AG10803 (cell line): ENCODE measurements at regions not wholly inside any gene's neighbourhood (a gene's known extent, or its start where the extent isn't known, plus 50 kb on each side); places are given as distances from the start of the nearest gene placed in this dataset.

Source experiments
- DNase-seq: peaks from one replicate; pipeline ENCODE4 v3.0.0; 2010; ENCODE audit warnings: low read depth
- H3K4me3 ChIP-seq: 2 replicates; pipeline ENCODE4 v1.5.1; 2011; ENCODE audit warnings: mild to moderate bottlenecking, low read length, control low read depth
- TF ChIP-seq, protein P1 (sequence below): conservative IDR thresholded peaks from 2 replicates; pipeline ENCODE4 v1.5.1; 2011; ENCODE audit warnings: mild to moderate bottlenecking, low read length, control low read depth, inconsistent platforms

DNA sequence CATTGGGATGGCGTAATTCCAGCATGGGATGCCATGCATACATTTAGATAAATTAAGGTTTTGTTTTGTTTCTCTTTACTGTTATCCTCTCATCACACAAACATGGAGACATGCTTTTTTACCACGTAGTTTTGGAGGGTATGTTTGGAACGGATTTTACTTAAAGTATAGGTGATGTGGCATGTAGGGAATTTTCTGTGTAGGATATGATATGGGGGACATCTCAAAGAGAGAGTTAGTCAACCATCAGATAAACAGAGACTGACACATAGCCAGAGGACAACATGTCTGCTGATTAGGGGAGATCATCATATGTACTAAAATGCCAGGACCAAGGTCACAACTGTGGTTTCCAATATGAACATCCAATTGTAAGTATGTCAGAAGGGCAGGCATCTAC, 503.9 kb downstream of the HAPSTR1 start:
- no peak for DNase-seq
- TF ChIP-seq, protein P1, sequence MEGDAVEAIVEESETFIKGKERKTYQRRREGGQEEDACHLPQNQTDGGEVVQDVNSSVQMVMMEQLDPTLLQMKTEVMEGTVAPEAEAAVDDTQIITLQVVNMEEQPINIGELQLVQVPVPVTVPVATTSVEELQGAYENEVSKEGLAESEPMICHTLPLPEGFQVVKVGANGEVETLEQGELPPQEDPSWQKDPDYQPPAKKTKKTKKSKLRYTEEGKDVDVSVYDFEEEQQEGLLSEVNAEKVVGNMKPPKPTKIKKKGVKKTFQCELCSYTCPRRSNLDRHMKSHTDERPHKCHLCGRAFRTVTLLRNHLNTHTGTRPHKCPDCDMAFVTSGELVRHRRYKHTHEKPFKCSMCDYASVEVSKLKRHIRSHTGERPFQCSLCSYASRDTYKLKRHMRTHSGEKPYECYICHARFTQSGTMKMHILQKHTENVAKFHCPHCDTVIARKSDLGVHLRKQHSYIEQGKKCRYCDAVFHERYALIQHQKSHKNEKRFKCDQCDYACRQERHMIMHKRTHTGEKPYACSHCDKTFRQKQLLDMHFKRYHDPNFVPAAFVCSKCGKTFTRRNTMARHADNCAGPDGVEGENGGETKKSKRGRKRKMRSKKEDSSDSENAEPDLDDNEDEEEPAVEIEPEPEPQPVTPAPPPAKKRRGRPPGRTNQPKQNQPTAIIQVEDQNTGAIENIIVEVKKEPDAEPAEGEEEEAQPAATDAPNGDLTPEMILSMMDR = no peak
- H3K4me3 ChIP-seq = no peak overlapping the region

DNA sequence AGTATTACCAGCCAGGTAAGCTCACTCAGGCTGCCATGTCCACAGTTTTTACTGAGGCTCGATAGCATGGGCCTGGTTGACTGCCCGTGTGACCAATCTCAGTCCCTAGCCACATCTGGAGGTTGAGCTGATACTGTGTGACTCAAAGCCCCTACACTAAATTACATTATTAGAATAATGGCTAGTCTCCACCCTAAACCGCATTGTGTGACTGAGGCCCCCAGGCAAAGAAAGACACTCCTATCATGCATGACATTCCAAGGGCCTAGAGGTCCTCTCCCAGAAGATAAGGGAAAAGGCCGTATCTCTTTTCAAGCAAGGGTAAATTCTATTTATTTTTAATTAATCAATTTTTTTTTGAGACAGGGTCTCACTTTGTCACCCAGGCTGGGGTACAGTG, 505.3 kb downstream of the HAPSTR1 start:
- no peak for DNase-seq
- H3K4me3 ChIP-seq = no peak overlapping the region
- TF ChIP-seq, protein P1 = no peak

DNA sequence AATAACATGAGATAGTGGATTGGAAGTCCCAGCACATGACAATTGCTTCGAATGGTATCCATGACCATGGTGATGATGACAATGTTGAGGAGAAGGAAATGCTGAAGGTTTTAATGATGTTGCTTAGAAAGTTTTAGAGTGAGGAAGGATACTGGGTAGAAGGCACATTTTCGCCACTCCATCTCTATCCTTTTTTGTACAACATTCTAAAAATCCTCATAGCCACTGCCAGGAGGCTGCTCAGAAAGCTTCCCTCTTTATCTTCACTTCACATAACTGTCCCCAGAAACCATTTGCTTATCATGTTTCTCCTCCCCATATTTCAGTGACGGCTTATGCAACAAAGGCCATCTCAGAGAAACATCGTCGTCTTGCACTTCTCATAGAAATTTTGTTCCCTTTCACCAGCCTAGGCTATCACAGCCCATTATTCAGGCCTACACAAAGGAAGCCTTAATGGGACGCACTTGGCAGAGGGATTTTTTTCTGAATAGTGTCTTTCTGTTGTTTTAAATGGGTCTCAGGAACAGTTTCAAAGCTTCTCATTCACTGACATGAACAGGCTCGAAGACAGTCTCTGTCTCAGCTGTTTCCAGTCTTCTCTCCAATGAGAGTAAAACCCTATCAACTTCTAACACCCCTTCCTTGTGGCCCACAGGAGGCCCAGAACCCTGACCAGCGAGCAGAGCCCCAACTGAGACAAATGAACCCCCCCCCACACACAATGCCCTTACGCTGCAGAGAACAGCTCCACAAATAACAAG, 506.7 kb downstream of the HAPSTR1 start:
- no peak for DNase-seq
- TF ChIP-seq, protein P1 = no peak
- H3K4me3 ChIP-seq = no peak overlapping the region

DNA sequence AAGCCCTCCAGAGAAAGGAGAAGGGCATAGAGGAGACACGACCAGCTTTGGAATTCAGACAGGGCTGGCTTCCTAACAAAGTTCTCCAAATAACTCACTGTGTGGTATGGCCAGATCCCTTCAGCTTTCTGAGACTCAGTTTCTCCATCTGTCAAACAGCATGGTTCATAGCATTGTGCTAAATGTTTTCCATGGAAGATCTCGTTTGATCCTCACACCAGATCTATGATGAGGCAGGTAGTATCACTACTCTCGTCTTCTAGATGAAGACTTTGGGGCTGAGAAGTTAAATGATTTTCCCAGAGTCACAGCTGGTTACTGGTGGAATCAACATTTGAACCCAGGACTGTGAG, 507.3 kb downstream of the HAPSTR1 start:
- H3K4me3 ChIP-seq = no peak overlapping the region
- TF ChIP-seq, protein P1 = no peak
- no peak for DNase-seq

DNA sequence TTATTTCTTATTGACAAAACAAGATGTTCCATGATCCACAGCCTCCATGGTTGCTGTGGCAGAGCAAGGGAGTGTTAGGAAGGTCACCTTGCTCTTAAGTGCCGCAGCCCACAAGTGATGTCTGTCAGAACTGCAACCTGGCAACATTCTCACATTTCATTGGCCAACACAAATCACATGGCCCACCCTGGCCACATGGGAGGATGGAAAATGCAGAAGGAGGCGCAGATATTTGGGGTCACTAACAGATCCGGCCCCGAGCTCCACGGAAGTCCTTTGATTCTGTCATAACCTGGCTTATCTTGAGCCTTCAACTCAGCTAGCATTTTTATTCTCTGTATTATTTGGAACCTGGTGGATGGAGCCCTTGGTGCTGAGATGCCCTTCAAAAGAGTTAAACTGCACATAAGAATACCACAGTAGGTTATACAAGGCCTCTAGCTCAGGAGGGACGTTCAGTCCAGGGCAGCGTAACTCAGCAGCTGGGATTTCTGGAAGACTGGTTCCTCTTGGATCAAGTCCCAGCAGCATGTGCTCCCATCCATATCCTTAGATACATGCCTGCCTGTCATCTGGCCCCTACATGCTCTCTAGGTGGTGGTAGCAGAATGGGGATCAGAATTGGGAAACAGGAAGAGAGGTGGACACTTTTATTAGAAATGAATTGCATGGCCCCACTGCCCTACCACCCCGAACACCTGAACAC, 508.1 kb downstream of the HAPSTR1 start:
- TF ChIP-seq, protein P1 = no peak
- DNase-seq = no peak
- no peak overlapping the region for H3K4me3 ChIP-seq

DNA sequence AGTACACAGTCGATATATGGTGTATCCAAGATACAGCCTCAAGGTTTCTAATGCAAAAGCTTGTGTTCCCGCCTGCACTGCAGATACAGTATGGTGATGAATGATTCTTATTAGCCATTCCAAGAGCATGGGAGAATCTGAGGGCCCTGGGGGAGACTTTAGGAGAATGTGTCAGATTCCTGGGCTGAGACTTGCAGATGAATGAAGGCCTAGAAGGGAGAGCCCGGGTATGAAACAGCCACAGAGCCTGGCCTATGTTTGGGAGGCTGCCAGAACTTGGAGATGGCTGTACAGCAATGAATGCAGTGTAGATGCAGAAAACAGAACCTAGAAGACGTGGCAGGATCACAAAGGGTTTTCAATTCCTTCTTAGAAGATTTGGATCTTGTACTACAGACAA, 510.7 kb downstream of the HAPSTR1 start:
- H3K4me3 ChIP-seq = no peak overlapping the region
- no peak for DNase-seq
- TF ChIP-seq, protein P1 = no peak

DNA sequence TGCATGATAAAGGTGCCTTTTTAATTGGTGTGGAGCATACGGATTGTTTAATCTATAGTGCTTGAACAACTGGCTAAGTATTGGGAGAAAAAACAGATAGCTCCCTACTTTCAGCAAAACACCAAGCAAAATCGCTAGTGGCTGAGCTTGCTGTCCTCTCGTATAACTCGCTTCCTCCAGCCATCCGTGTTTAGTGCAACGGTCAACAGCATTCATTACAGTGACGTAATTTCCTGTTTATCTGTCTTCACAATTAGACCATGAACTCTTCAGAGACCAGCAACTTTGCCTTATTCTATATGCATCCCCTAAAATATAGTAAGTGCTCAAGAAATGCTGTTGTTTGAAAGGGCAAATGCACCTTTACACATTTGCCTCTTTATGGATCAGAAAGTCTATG, 511.9 kb downstream of the HAPSTR1 start:
- DNase-seq = no peak
- H3K4me3 ChIP-seq = no peak overlapping the region
- TF ChIP-seq, protein P1 = no peak
